ENCODE measurements at regions not wholly inside any gene's neighbourhood (a gene's known extent, or its start where the extent isn't known, plus 50 kb on each side); places are given as distances from the start of the nearest gene placed in this dataset.

DNA sequence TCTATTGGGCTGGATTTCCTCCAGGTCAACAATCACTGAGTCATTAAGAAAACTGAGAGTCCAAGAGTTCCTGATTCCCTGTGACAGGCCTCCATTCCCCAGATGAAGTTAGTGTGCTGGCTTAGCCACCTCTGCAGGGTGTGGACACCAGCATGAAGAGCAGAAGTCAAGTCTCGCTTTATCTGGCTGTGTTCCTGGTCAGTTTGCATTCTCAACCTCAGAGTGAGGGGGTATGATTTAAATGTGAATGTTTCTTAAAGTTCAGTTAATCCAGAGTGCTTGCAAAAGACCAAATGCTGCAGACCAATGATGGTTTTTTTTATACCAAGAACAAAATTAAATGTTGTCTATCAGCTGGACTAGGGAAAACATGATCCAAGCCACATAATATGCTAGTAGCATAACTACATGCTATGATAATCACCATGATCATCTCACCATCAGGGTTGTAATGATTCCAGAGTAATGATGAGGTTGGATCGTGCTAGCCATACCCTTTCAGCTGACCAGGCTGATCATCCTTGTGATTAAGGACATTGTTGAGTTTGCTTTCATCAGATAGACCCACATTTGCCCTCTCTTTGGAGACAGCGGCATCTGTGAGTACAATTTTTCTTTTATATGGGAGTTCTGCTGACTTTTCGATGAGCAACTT, 145.8 kb upstream of the ARHGAP20 start:
- Histone ChIP-seq H3K27me3 (no peaks in the 10 kb centered on the region), H3K4me3 (no peak overlapping the region), H3K27ac (no peak overlapping the region), H3K36me3 (no peaks in the 10 kb centered on the region), H3K9me3 (no peaks in the 10 kb centered on the region), H3K4me1 (no peaks in the 10 kb centered on the region)
- ATAC-seq (ENCODE audit: low FRiP score in 2 of 2) (peak in 1 of 2 donors; percentile 80), DNase-seq (no peak)
- WGBS, 2 donors, result 77 to 80% methylated on average over 4 of the region's 4 CpGs
- TF ChIP-seq POLR2A (IDR thresholded peaks at IDR 0.05) (no peak), EP300 (IDR thresholded peaks at IDR 0.05) (no peak), CTCF (IDR thresholded peaks at IDR 0.05) (no peak), POLR2AphosphoS5 (IDR thresholded peaks at IDR 0.05) (no peak)

GRCh38 chr11:110856996-110857812, 145.0 kb upstream of the ARHGAP20 start:
- H3K27ac ChIP-seq, result no peak overlapping the region

GRCh38 chr11:110856340-110856739, 144.1 kb upstream of the ARHGAP20 start:
- Histone ChIP-seq H3K27ac (no peak overlapping the region), H3K4me1 (no peaks in the 10 kb centered on the region), H3K9me3 (no peaks in the 10 kb centered on the region), H3K36me3 (no peaks in the 10 kb centered on the region), H3K27me3 (no peaks in the 10 kb centered on the region), H3K4me3 (no peak overlapping the region)
- DNase-seq (no peak), ATAC-seq (ENCODE audit: low FRiP score in 2 of 2) (no peak)
- TF ChIP-seq CTCF (IDR thresholded peaks at IDR 0.05), result no peak
- no peak for TF ChIP-seq POLR2AphosphoS5 (IDR thresholded peaks at IDR 0.05)
- no peak for TF ChIP-seq EP300 (IDR thresholded peaks at IDR 0.05)
- no peak for TF ChIP-seq POLR2A (IDR thresholded peaks at IDR 0.05)
- WGBS, 2 donors, result 89 to 93% methylated on average over 3 of the region's 3 CpGs

More at GRCh38 chr11:110856996-110857812, 145.0 kb upstream of the ARHGAP20 start:
- DNase-seq (no peak), ATAC-seq (ENCODE audit: low FRiP score in 2 of 2) (no peak)
- Histone ChIP-seq H3K4me3 (no peak overlapping the region), H3K4me1 (no peaks in the 10 kb centered on the region), H3K36me3 (no peaks in the 10 kb centered on the region), H3K27me3 (no peaks in the 10 kb centered on the region), H3K9me3 (no peaks in the 10 kb centered on the region)
- WGBS, 2 donors, result 67 to 72% methylated on average over 3 of the region's 3 CpGs
- TF ChIP-seq CTCF (IDR thresholded peaks at IDR 0.05) (no peak), POLR2AphosphoS5 (IDR thresholded peaks at IDR 0.05) (no peak), POLR2A (IDR thresholded peaks at IDR 0.05) (no peak), EP300 (IDR thresholded peaks at IDR 0.05) (no peak)

GRCh38 chr11:110855191-110855590, 143.0 kb upstream of the ARHGAP20 start:
- 30 to 55% methylated on average over 1 of the region's 1 CpG for WGBS, 2 donors
- DNase-seq (no peak), ATAC-seq (ENCODE audit: low FRiP score in 2 of 2) (peak in 1 of 2 donors; percentile 2)
- no peaks in the 10 kb centered on the region for H3K4me1 ChIP-seq
- H3K4me3 ChIP-seq, result no peak overlapping the region
- H3K27ac ChIP-seq, result no peak overlapping the region
- H3K27me3 ChIP-seq, result no peaks in the 10 kb centered on the region
- no peaks in the 10 kb centered on the region for H3K9me3 ChIP-seq
- no peak for TF ChIP-seq POLR2AphosphoS5 (IDR thresholded peaks at IDR 0.05)
- H3K36me3 ChIP-seq, result no peaks in the 10 kb centered on the region

DNA sequence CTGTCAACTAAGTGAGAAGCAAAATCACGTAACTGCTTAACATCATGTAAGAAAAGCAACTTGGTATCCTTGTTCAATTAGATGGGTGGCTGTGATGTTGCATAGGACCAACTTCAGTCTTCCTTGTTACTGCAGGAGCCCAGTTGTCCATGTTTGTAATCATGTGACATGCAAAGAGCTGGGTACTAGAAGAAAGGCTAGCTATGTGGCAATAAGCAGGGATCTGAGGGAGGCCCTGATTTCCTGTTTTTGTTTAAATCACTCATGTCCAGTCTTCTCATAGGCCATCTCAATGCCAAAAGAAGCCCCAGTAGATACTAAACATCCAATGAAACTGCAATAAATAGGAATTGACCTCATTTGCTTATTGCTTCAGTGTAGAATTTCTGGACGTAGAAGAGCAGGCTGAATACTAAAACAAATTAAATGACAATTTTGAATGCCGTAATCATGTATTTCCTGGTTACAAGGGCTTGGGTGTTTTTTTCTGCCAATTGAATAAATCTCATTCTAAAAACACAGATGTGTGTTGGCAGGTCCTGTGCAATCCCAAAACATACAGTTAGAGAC, 140.8 kb upstream of the ARHGAP20 start:
- no peaks in the 10 kb centered on the region for H3K9me3 ChIP-seq
- H3K27ac ChIP-seq, result no peak overlapping the region
- no peak for TF ChIP-seq POLR2AphosphoS5 (IDR thresholded peaks at IDR 0.05)
- TF ChIP-seq POLR2A (IDR thresholded peaks at IDR 0.05), result no peak
- no peak for TF ChIP-seq EP300 (IDR thresholded peaks at IDR 0.05)
- no peak for TF ChIP-seq CTCF (IDR thresholded peaks at IDR 0.05)
- 77 to 79% methylated on average over 3 of the region's 3 CpGs for WGBS, 2 donors
- no peak overlapping the region for H3K4me3 ChIP-seq
- no peaks in the 10 kb centered on the region for H3K4me1 ChIP-seq
- DNase-seq (no peak), ATAC-seq (ENCODE audit: low FRiP score in 2 of 2) (peak in 1 of 2 donors; percentile 33)
- no peaks in the 10 kb centered on the region for H3K36me3 ChIP-seq
- no peaks in the 10 kb centered on the region for H3K27me3 ChIP-seq

All from upper lobe of left lung (tissue), 6 donors.